ENCODE measurements at regions not wholly inside any gene's neighbourhood (a gene's known extent, or its start where the extent isn't known, plus 50 kb on each side); places are given as distances from the start of the nearest gene placed in this dataset.
"Not testable (repeated sequence)": the region's sequence is repeated elsewhere in the genome, so short reads cannot be mapped to it uniquely, and the experiment has no call there.

- no peak for DNase-seq
These were observed 80.1 kb upstream of the TSC22D2 start for GRCh38 chr3:150327678-150328653.

GRCh38 chr3:150324788-150325187, 83.3 kb upstream of the TSC22D2 start:
- DNase-seq = no peak

GRCh38 chr3:150324245-150324644, 83.9 kb upstream of the TSC22D2 start:
- DNase-seq = no peak

GRCh38 chr3:150323770-150324169, 84.3 kb upstream of the TSC22D2 start:
- no peak for DNase-seq

GRCh38 chr3:150323091-150323490, 85.0 kb upstream of the TSC22D2 start:
- DNase-seq = not testable (repeated sequence)

- not testable (repeated sequence) for DNase-seq
These were observed 87.1 kb upstream of the TSC22D2 start for GRCh38 chr3:150320971-150321370.

GRCh38 chr3:150319900-150320299, 88.2 kb upstream of the TSC22D2 start:
- DNase-seq = no peak

GRCh38 chr3:150317469-150317868, 90.6 kb upstream of the TSC22D2 start:
- DNase-seq = no peak

- DNase-seq = no peak
These were observed 92.4 kb upstream of the TSC22D2 start for GRCh38 chr3:150315721-150316120.

GRCh38 chr3:150314248-150315004, 93.7 kb upstream of the TSC22D2 start:
- no peak for DNase-seq

GRCh38 chr3:150312018-150312657, 96.0 kb upstream of the TSC22D2 start:
- no peak for DNase-seq

GRCh38 chr3:150311156-150311555, 96.9 kb upstream of the TSC22D2 start:
- no peak for DNase-seq

GRCh38 chr3:150309557-150309956, 98.5 kb upstream of the TSC22D2 start:
- no peak for DNase-seq

- no peak for DNase-seq
These were observed 98.9 kb upstream of the TSC22D2 start for GRCh38 chr3:150309257-150309542.

- DNase-seq = no peak
These were observed 99.4 kb upstream of the TSC22D2 start for GRCh38 chr3:150308481-150309256.

- DNase-seq = no peak
These were observed 100.1 kb upstream of the TSC22D2 start for GRCh38 chr3:150308037-150308319.

- DNase-seq = no peak
These were observed 100.6 kb upstream of the TSC22D2 start for GRCh38 chr3:150307311-150308036.

- DNase-seq = no peak
These were observed 101.2 kb upstream of the TSC22D2 start for GRCh38 chr3:150306906-150307305.

GRCh38 chr3:150306083-150306482, 102.0 kb upstream of the TSC22D2 start:
- DNase-seq = no peak

- DNase-seq = peak in 1 of 2 experiments; percentile 20
These were observed 104.3 kb upstream of the TSC22D2 start for GRCh38 chr3:150303768-150304167.

- DNase-seq = no peak
These were observed 105.9 kb upstream of the TSC22D2 start for GRCh38 chr3:150302246-150302645.

GRCh38 chr3:150300852-150301517, 107.1 kb upstream of the TSC22D2 start:
- no peak for DNase-seq

Data from activated T-cell treated with anti-CD3 and anti-CD28 coated beads, Interleukin-2, amount 50 U/mL, for 48 hours (primary cell).